ENCODE measurements at regions not wholly inside any gene's neighbourhood (a gene's known extent, or its start where the extent isn't known, plus 50 kb on each side); places are given as distances from the start of the nearest gene placed in this dataset.

GRCh38 chr1:182309631-182310351 lies 81.8 kb downstream of the GLUL start (continued):
- TF ChIP-seq ZBTB40 (IDR thresholded peaks at IDR 0.05) (no peak), ZBTB40 (CRISPR knock-in tag; IDR thresholded peaks at IDR 0.05) (no peak), SKI (IDR thresholded peaks at IDR 0.05; ENCODE audit: partially characterized antibody) (peak; percentile 11), KAT2B (IDR thresholded peaks at IDR 0.05; ENCODE audit: borderline replicate concordance, low read depth, low read length) (no peak), NR2F1 (CRISPR knock-in tag; IDR thresholded peaks at IDR 0.05) (peak in 1 of 2 experiments; percentile 51; a peak in 1 of 4 replicates), RAD21 (CRISPR knock-in tag; IDR thresholded peaks at IDR 0.05) (peak; percentile 40; the same call in 1 of the 2 replicates), SKIL (CRISPR knock-in tag; IDR thresholded peaks at IDR 0.05; ENCODE audit: borderline replicate concordance) (peak; percentile 50; the same call in 1 of the 2 replicates), ZNF605 (CRISPR knock-in tag; IDR thresholded peaks at IDR 0.05) (0 out of 2 replicates have a peak, but pooled peaks have one; percentile 22), HDAC1 (CRISPR knock-in tag; IDR thresholded peaks at IDR 0.05) (peak; percentile 61), STAT5B (CRISPR knock-in tag; IDR thresholded peaks at IDR 0.05) (0 out of 2 replicates have a peak, but pooled peaks have one; percentile 40), XBP1 (CRISPR knock-in tag; IDR thresholded peaks at IDR 0.05) (no peak), ZBTB46 (CRISPR knock-in tag; IDR thresholded peaks at IDR 0.05; ENCODE audit: borderline replicate concordance) (no peak), ZNF850 (CRISPR knock-in tag; conservative IDR thresholded peaks at IDR 0.05) (no peak), ZNF710 (CRISPR knock-in tag; IDR thresholded peaks at IDR 0.05; ENCODE audit: borderline replicate concordance) (peak; percentile 71; the same call in 1 of the 2 replicates)
